ENCODE measurements at regions not wholly inside any gene's neighbourhood (a gene's known extent, or its start where the extent isn't known, plus 50 kb on each side); places are given as distances from the start of the nearest gene placed in this dataset.

GRCh38 chr14:93868165-93868564 is 59.0 kb upstream of the FAM181A start:
- TF ChIP-seq POLR2A (IDR thresholded peaks at IDR 0.05) (no peak), CTCF (IDR thresholded peaks at IDR 0.05 in 8 of 11, conservative IDR thresholded peaks at IDR 0.05 in 3 of 11) (no peak)

Data from spleen (tissue), 7 donors.